Astrocyte (in vitro differentiated cells and primary cell): ENCODE measurements at regions not wholly inside any gene's neighbourhood (a gene's known extent, or its start where the extent isn't known, plus 50 kb on each side); places are given as distances from the start of the nearest gene placed in this dataset.

Source experiments
- DNase-seq: peaks from one replicate; pipeline ENCODE4 v3.0.0-alpha.2; 2010; ENCODE audit warnings: low read depth
- FAIRE-seq: peaks from 2 replicates; lab custom pipeline; 2011; peaks lifted over from hg19 to GRCh38; lab: Jason Lieb, UNC
- H2AFZ ChIP-seq: 2 replicates; pipeline ENCODE4 v1.6.0; 2012; ENCODE audit warnings: low read depth, low read length, inconsistent platforms
- H3K27ac ChIP-seq: 2 replicates; pipeline ENCODE4 v1.5.1; 2011; ENCODE audit warnings: low read depth, low read length, inconsistent platforms
- H3K27me3 ChIP-seq: 2 replicates; pipeline ENCODE4 v1.6.0; 2011; ENCODE audit warnings: low read length, inconsistent platforms; ENCODE audit not compliant: insufficient read depth
- H3K36me3 ChIP-seq: 2 replicates; pipeline ENCODE4 v1.5.1; 2011; ENCODE audit warnings: low read length, inconsistent platforms; ENCODE audit not compliant: insufficient read depth
- H3K4me1 ChIP-seq: 2 replicates; pipeline ENCODE4 v1.5.1; 2011; ENCODE audit warnings: low read length, inconsistent platforms; ENCODE audit not compliant: insufficient read depth
- H3K4me2 ChIP-seq: 2 replicates; pipeline ENCODE4 v1.6.0; 2012; ENCODE audit warnings: low read length, inconsistent platforms
- H3K4me3 ChIP-seq: 2 replicates; pipeline ENCODE4 v1.5.1; 2011; ENCODE audit warnings: low read depth, mild to moderate bottlenecking, low read length, inconsistent platforms; ENCODE audit not compliant: insufficient read depth
- H3K79me2 ChIP-seq: 2 replicates; pipeline ENCODE4 v1.6.0; 2012; ENCODE audit warnings: mild to moderate bottlenecking, low read length, inconsistent platforms; ENCODE audit not compliant: insufficient read depth
- H3K9ac ChIP-seq: 2 replicates; pipeline ENCODE4 v1.6.0; 2012; ENCODE audit warnings: mild to moderate bottlenecking, low read length, inconsistent platforms
- H3K9me3 ChIP-seq: 2 replicates; pipeline ENCODE4 v1.5.1; 2012; ENCODE audit warnings: low read depth, mild to moderate bottlenecking, low read length, inconsistent platforms; ENCODE audit not compliant: insufficient read depth
- H4K20me1 ChIP-seq: 2 replicates; pipeline ENCODE4 v1.6.0; 2012; ENCODE audit warnings: low read length, inconsistent platforms; ENCODE audit not compliant: insufficient read depth
- H3K27ac Mint-ChIP-seq: one replicate; pipeline ENCODE4 v1.8.0; 2021; ENCODE audit warnings: mild to moderate bottlenecking, mixed read lengths; ENCODE audit not compliant: unreplicated experiment
- H3K27me3 Mint-ChIP-seq: one replicate; pipeline ENCODE4 v1.8.0; 2021; ENCODE audit warnings: low read depth, mixed read lengths; ENCODE audit not compliant: unreplicated experiment
- H3K36me3 Mint-ChIP-seq: one replicate; pipeline ENCODE4 v1.8.0; 2021; ENCODE audit warnings: low read depth, mixed read lengths; ENCODE audit not compliant: unreplicated experiment
- H3K4me1 Mint-ChIP-seq: one replicate; pipeline ENCODE4 v1.8.0; 2021; ENCODE audit warnings: low read depth, mixed read lengths; ENCODE audit not compliant: unreplicated experiment
- H3K4me3 Mint-ChIP-seq: one replicate; pipeline ENCODE4 v1.8.0; 2021; ENCODE audit warnings: mild to moderate bottlenecking, moderate library complexity, mixed read lengths; ENCODE audit not compliant: unreplicated experiment
- H3K9me3 Mint-ChIP-seq: one replicate; pipeline ENCODE4 v1.8.0; 2021; ENCODE audit warnings: mild to moderate bottlenecking, mixed read lengths; ENCODE audit not compliant: unreplicated experiment
- CTCF ChIP-seq: IDR thresholded peaks from 2 replicates; pipeline ENCODE4 v1.5.1; 2011; ENCODE audit warnings: low read depth, mild to moderate bottlenecking, inconsistent platforms, low read length, moderate library complexity; ENCODE audit not compliant: insufficient read depth
- EZH2 ChIP-seq: IDR thresholded peaks from 2 replicates; pipeline ENCODE4 v1.6.1; 2012; ENCODE audit warnings: mild to moderate bottlenecking, low read length, inconsistent platforms; ENCODE audit not compliant: insufficient read depth

DNA sequence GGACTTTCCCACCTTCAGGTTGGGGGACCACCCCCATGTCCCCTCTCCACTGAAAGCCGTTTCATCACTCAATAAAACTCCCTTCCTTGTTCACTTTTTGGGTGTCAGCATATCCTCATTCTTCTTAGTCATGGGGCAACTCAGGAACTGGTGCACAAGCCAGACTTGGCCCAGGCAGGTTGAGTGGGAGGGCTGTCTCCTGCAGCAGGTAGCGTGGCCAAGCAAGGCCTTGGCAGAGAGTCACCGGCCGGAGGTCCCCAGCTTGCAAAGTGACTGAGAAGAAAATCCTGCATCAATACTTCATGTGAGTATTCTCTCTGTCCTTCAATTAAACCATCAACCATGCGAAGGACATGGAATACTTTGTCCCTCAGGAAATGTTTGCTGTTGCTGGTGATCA is 148.9 kb downstream of the RHOU start:
- Histone ChIP-seq H3K79me2 (no peaks in the 10 kb centered on the region), H3K36me3 (no peaks in the 10 kb centered on the region), H3K9ac (no peak overlapping the region), H3K4me1 (no peaks in the 10 kb centered on the region), H3K27me3 (peaks cover 11% of the 10 kb centered on the region), H2AFZ (no peak overlapping the region), H4K20me1 (no peaks in the 10 kb centered on the region), H3K4me3 (no peak overlapping the region), H3K9me3 (no peaks in the 10 kb centered on the region), H3K4me2 (no peak overlapping the region), H3K27ac (no peak overlapping the region)
- peaks cover 19% of the 10 kb centered on the region for H3K27me3 Mint-ChIP-seq
- FAIRE-seq (no peak), DNase-seq (no peak)
- H3K27ac Mint-ChIP-seq, result no peak overlapping the region
- TF ChIP-seq EZH2 (no peak), CTCF (no peak)
- H3K36me3 Mint-ChIP-seq, result no peaks in the 10 kb centered on the region
- peaks cover 2% of the 10 kb centered on the region for H3K4me1 Mint-ChIP-seq
- H3K4me3 Mint-ChIP-seq, result no peak overlapping the region
- peaks cover 13% of the 10 kb centered on the region for H3K9me3 Mint-ChIP-seq

GRCh38 chr1:228884615-228885566 is 149.6 kb downstream of the RHOU start:
- no peaks in the 10 kb centered on the region for H3K79me2 ChIP-seq
- no peak overlapping the region for H2AFZ ChIP-seq
- no peaks in the 10 kb centered on the region for H3K4me1 ChIP-seq
- Mint-ChIP-seq H3K27ac (peak overlapping the region; percentile 34), H3K4me1 (peaks cover 2% of the 10 kb centered on the region), H3K27me3 (peaks cover 19% of the 10 kb centered on the region), H3K36me3 (no peaks in the 10 kb centered on the region), H3K9me3 (peaks cover 13% of the 10 kb centered on the region), H3K4me3 (no peak overlapping the region)
- H3K36me3 ChIP-seq, result no peaks in the 10 kb centered on the region
- H3K9me3 ChIP-seq, result no peaks in the 10 kb centered on the region
- peaks cover 11% of the 10 kb centered on the region for H3K27me3 ChIP-seq
- H4K20me1 ChIP-seq, result no peaks in the 10 kb centered on the region
- DNase-seq (peak; percentile 3), FAIRE-seq (no peak)
- TF ChIP-seq CTCF (no peak), EZH2 (no peak)
- H3K9ac ChIP-seq, result no peak overlapping the region
- no peak overlapping the region for H3K4me3 ChIP-seq
- no peak overlapping the region for H3K27ac ChIP-seq
- no peak overlapping the region for H3K4me2 ChIP-seq

GRCh38 chr1:228885845-228886244 is 150.6 kb downstream of the RHOU start:
- Histone ChIP-seq H3K9me3 (no peaks in the 10 kb centered on the region), H3K9ac (no peak overlapping the region), H3K36me3 (no peaks in the 10 kb centered on the region), H3K4me3 (no peak overlapping the region), H3K4me2 (no peak overlapping the region), H2AFZ (no peak overlapping the region), H3K4me1 (no peaks in the 10 kb centered on the region), H4K20me1 (no peaks in the 10 kb centered on the region), H3K79me2 (no peaks in the 10 kb centered on the region), H3K27me3 (peaks cover 6% of the 10 kb centered on the region), H3K27ac (no peak overlapping the region)
- TF ChIP-seq CTCF (no peak), EZH2 (no peak)
- H3K9me3 Mint-ChIP-seq, result peaks cover 13% of the 10 kb centered on the region
- FAIRE-seq (no peak), DNase-seq (no peak)
- no peaks in the 10 kb centered on the region for H3K36me3 Mint-ChIP-seq
- no peak overlapping the region for H3K4me3 Mint-ChIP-seq
- H3K27ac Mint-ChIP-seq, result no peak overlapping the region
- H3K4me1 Mint-ChIP-seq, result peaks cover 2% of the 10 kb centered on the region
- peaks cover 23% of the 10 kb centered on the region for H3K27me3 Mint-ChIP-seq
